DOHH2 (cell line): ENCODE measurements at regions not wholly inside any gene's neighbourhood (a gene's known extent, or its start where the extent isn't known, plus 50 kb on each side); places are given as distances from the start of the nearest gene placed in this dataset.
"Not testable (repeated sequence)": the region's sequence is repeated elsewhere in the genome, so short reads cannot be mapped to it uniquely, and the experiment has no call there.

Experiments used
- H3F3A ChIP-seq: fragments of 200-600 bp; sonication (generic), shearing (Covaris generic); 2 replicates; pipeline ENCODE4 v1.6.0; 2016; ENCODE audit warnings: antibody characterized with exemption, mild to moderate bottlenecking; ENCODE audit not compliant: control insufficient read depth, insufficient read depth
- H3K27ac ChIP-seq: fragments of 200-600 bp; sonication (generic); 2 replicates; pipeline ENCODE4 v1.5.1; 2014; ENCODE audit warnings: low read depth, mild to moderate bottlenecking, low read length, moderate library complexity
- H3K27me3 ChIP-seq: fragments of 200-600 bp; sonication (generic); 2 replicates; pipeline ENCODE4 v1.6.1; 2014; ENCODE audit warnings: mild to moderate bottlenecking, low read length, mixed read lengths; ENCODE audit not compliant: control insufficient read depth
- H3K36me3 ChIP-seq: fragments of 200-600 bp; sonication (generic); 2 replicates; pipeline ENCODE4 v1.6.1; 2014; ENCODE audit warnings: mild to moderate bottlenecking, low read length, moderate library complexity, mixed read lengths; ENCODE audit not compliant: control insufficient read depth
- H3K4me1 ChIP-seq: fragments of 200-600 bp; sonication (generic); 2 replicates; pipeline ENCODE4 v1.6.1; 2014; ENCODE audit warnings: mild to moderate bottlenecking, low read length, mixed read lengths; ENCODE audit not compliant: control insufficient read depth
- H3K4me2 ChIP-seq: fragments of 200-600 bp; sonication (generic); 2 replicates; pipeline ENCODE4 v1.6.0; 2014; ENCODE audit warnings: mild to moderate bottlenecking, low read length, moderate library complexity
- H3K4me3 ChIP-seq: fragments of 200-600 bp; sonication (generic); 2 replicates; pipeline ENCODE4 v1.5.1; 2014; ENCODE audit warnings: mild to moderate bottlenecking, low read length, mixed read lengths
- H3K79me2 ChIP-seq: fragments of 200-600 bp; sonication (generic); 2 replicates; pipeline ENCODE4 v1.6.1; 2014; ENCODE audit warnings: mild to moderate bottlenecking, low read length, mixed read lengths; ENCODE audit not compliant: control insufficient read depth
- H3K9me2 ChIP-seq: fragments of 200-600 bp; sonication (generic); replicated peaks from 2 replicates; pipeline ENCODE4 v1.6.1; 2014; ENCODE audit warnings: mild to moderate bottlenecking, low read length, mixed read lengths; ENCODE audit not compliant: control insufficient read depth
- H3K9me3 ChIP-seq: fragments of 200-600 bp; sonication (generic); 2 replicates; pipeline ENCODE4 v1.6.1; 2014; ENCODE audit warnings: antibody characterized with exemption, low read length, mixed read lengths; ENCODE audit not compliant: control insufficient read depth, insufficient read depth
- H4K20me1 ChIP-seq: fragments of 200-600 bp; sonication (generic); 2 replicates; pipeline ENCODE4 v1.6.0; 2014; ENCODE audit warnings: low read depth, mild to moderate bottlenecking, antibody characterized with exemption, low read length, moderate library complexity; ENCODE audit not compliant: control insufficient read depth, insufficient read depth
- EZH2phosphoT487 ChIP-seq: fragments of 200-600 bp; sonication (generic); IDR thresholded peaks from 2 replicates; pipeline ENCODE4 v1.6.1; 2017; ENCODE audit warnings: borderline replicate concordance, mild to moderate bottlenecking, antibody characterized with exemption, low read length, moderate library complexity, mixed read lengths
- TF ChIP-seq, protein P1 (sequence below): fragments of 200-600 bp; sonication (generic); IDR thresholded peaks from one replicate; pipeline ENCODE4 v1.5.1; 2014; ENCODE audit warnings: antibody characterized with exemption, mild to moderate bottlenecking, low read depth, low read length; ENCODE audit not compliant: poor library complexity, severe bottlenecking

DNA sequence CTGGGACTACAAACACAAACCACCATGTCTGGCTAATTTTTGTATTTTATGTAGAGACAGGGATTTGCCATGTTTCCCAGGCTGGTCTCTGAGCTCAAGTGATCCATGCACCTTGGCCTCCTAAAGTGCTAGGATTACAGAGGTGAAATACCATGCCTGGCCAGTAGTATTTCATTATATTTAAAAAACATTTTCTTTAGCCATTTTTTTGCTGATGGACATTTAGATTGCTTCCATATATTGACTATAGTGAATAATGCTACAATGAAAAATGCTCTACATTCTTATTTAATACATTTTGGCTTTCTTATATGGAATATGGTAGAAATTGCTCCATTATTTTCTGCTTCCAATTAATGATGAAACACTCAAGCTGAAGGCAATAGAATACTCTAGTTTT is 1439.7 kb downstream of the FSTL5 start:
- H3K27ac ChIP-seq, result no peak overlapping the region
- no peak overlapping the region for H3K4me2 ChIP-seq
- H3K79me2 ChIP-seq, result no peaks in the 10 kb centered on the region
- H3K9me3 ChIP-seq, result no peaks in the 10 kb centered on the region
- no peak overlapping the region for H3K4me3 ChIP-seq
- H3K4me1 ChIP-seq, result no peaks in the 10 kb centered on the region
- no peaks in the 10 kb centered on the region for H3K27me3 ChIP-seq
- H3K36me3 ChIP-seq, result no peaks in the 10 kb centered on the region
- no peaks in the 10 kb centered on the region for H3F3A ChIP-seq
- TF ChIP-seq EZH2phosphoT487, result no peak
- TF ChIP-seq, protein P1, sequence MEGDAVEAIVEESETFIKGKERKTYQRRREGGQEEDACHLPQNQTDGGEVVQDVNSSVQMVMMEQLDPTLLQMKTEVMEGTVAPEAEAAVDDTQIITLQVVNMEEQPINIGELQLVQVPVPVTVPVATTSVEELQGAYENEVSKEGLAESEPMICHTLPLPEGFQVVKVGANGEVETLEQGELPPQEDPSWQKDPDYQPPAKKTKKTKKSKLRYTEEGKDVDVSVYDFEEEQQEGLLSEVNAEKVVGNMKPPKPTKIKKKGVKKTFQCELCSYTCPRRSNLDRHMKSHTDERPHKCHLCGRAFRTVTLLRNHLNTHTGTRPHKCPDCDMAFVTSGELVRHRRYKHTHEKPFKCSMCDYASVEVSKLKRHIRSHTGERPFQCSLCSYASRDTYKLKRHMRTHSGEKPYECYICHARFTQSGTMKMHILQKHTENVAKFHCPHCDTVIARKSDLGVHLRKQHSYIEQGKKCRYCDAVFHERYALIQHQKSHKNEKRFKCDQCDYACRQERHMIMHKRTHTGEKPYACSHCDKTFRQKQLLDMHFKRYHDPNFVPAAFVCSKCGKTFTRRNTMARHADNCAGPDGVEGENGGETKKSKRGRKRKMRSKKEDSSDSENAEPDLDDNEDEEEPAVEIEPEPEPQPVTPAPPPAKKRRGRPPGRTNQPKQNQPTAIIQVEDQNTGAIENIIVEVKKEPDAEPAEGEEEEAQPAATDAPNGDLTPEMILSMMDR, result no peak
- no peaks in the 10 kb centered on the region for H3K9me2 ChIP-seq
- no peaks in the 10 kb centered on the region for H4K20me1 ChIP-seq

- Histone ChIP-seq H3K4me1 (no peaks in the 10 kb centered on the region), H3K9me2 (no peaks in the 10 kb centered on the region), H3K36me3 (no peaks in the 10 kb centered on the region), H3K9me3 (no peaks in the 10 kb centered on the region), H3K27ac (no peak overlapping the region), H4K20me1 (no peaks in the 10 kb centered on the region), H3K4me2 (no peak overlapping the region), H3K27me3 (no peaks in the 10 kb centered on the region), H3F3A (no peaks in the 10 kb centered on the region), H3K4me3 (no peak overlapping the region), H3K79me2 (no peaks in the 10 kb centered on the region)
- TF ChIP-seq, protein P1, result no peak
- no peak for TF ChIP-seq EZH2phosphoT487
These were observed 1418.7 kb downstream of the FSTL5 start for GRCh38 chr4:160745126-160745525.

- not testable (repeated sequence) for H4K20me1 ChIP-seq, H3K9me2 ChIP-seq, H3K27me3 ChIP-seq
These were observed 1417.2 kb downstream of the FSTL5 start for GRCh38 chr4:160746585-160746984.

GRCh38 chr4:160772668-160773067 is 1391.1 kb downstream of the FSTL5 start:
- Histone ChIP-seq H3K27ac (no peak overlapping the region), H4K20me1 (no peaks in the 10 kb centered on the region), H3K9me3 (no peaks in the 10 kb centered on the region), H3K4me3 (no peak overlapping the region), H3K36me3 (no peaks in the 10 kb centered on the region), H3K27me3 (no peaks in the 10 kb centered on the region), H3K4me2 (no peak overlapping the region), H3K4me1 (no peaks in the 10 kb centered on the region), H3K9me2 (no peaks in the 10 kb centered on the region), H3F3A (no peaks in the 10 kb centered on the region), H3K79me2 (no peaks in the 10 kb centered on the region)
- TF ChIP-seq, protein P1, result no peak
- no peak for TF ChIP-seq EZH2phosphoT487

More at GRCh38 chr4:160746585-160746984, 1417.2 kb downstream of the FSTL5 start:
- H3K4me1 ChIP-seq, H3K4me3 ChIP-seq, H3K79me2 ChIP-seq, H3K9me3 ChIP-seq, H3K36me3 ChIP-seq, H3K27ac ChIP-seq, H3F3A ChIP-seq, H3K4me2 ChIP-seq: not testable (repeated sequence)
